ENCODE measurements at regions not wholly inside any gene's neighbourhood (a gene's known extent, or its start where the extent isn't known, plus 50 kb on each side); places are given as distances from the start of the nearest gene placed in this dataset.

- TF ChIP-seq ARNT (IDR thresholded peaks at IDR 0.05) (no peak), SUZ12 (IDR thresholded peaks at IDR 0.05) (no peak)
Measured at GRCh38 chr12:59980476-59980875, 384.6 kb downstream of the SLC16A7 start.

Data from HEK293T (cell line).